Liver (tissue), 3 donors: ENCODE measurements at regions not wholly inside any gene's neighbourhood (a gene's known extent, or its start where the extent isn't known, plus 50 kb on each side); places are given as distances from the start of the nearest gene placed in this dataset.

ENCODE experiments used
- ATF3 ChIP-seq: IDR thresholded peaks from 2 replicates; pipeline ENCODE4 v1.6.1; 2016; ENCODE audit warnings: antibody characterized with exemption
- CTCF ChIP-seq: fragments of 150-350 bp; IDR thresholded peaks from 2 replicates; pipeline ENCODE4 v1.5.1; 2017; ENCODE audit warnings: improper control_type of control experiment, low read depth, low read length; ENCODE audit not compliant: missing input control
- EGR1 ChIP-seq, 2 donors: IDR thresholded peaks; 2 replicates each; pipeline ENCODE4 v1.6.1; 2016 to 2018; ENCODE audit warnings: antibody characterized with exemption in 2 of 2, low read depth in 2 of 2
- GABPA ChIP-seq, 2 donors: IDR thresholded peaks in 1 of 2; conservative IDR thresholded peaks in 1 of 2; 2 replicates each; pipeline ENCODE4 v1.6.1; 2016; ENCODE audit warnings: antibody characterized with exemption in 2 of 2, mild to moderate bottlenecking in 1 of 2, moderate library complexity in 1 of 2
- JUND ChIP-seq, 2 donors: IDR thresholded peaks; 2 replicates each; pipeline ENCODE4 v1.6.1; 2016; ENCODE audit warnings: antibody characterized with exemption in 2 of 2
- MAX ChIP-seq: IDR thresholded peaks from 2 replicates; pipeline ENCODE4 v1.6.1; 2016; ENCODE audit warnings: antibody characterized with exemption
- SP1 ChIP-seq: IDR thresholded peaks from 2 replicates; pipeline ENCODE4 v1.6.1; 2018; ENCODE audit warnings: antibody characterized with exemption, mild to moderate bottlenecking
- TAF1 ChIP-seq: conservative IDR thresholded peaks from 2 replicates; pipeline ENCODE4 v1.6.1; 2016; ENCODE audit warnings: antibody characterized with exemption, mild to moderate bottlenecking
- donor health status: healthy.
- donor health status: healthy.

GRCh38 chrX:40831750-40832149 is 96.4 kb upstream of the MED14 start:
- no peak for TF ChIP-seq CTCF
- TF ChIP-seq TAF1: no peak
- TF ChIP-seq JUND (IDR thresholded peaks at IDR 0.05): no peak
- TF ChIP-seq GABPA (IDR thresholded peaks at IDR 0.05 in 1 of 2, conservative IDR thresholded peaks at IDR 0.05 in 1 of 2): no peak
- no peak for TF ChIP-seq SP1
- no peak for TF ChIP-seq ATF3
- TF ChIP-seq EGR1 (IDR thresholded peaks at IDR 0.05; ENCODE audit: low read depth in 2 of 2): no peak
- TF ChIP-seq MAX: no peak
